Liver (tissue), 3 donors: ENCODE measurements at regions not wholly inside any gene's neighbourhood (a gene's known extent, or its start where the extent isn't known, plus 50 kb on each side); places are given as distances from the start of the nearest gene placed in this dataset.
A peak's percentile ranks its signal among the peaks of the same experiment; 100 is the strongest.

ENCODE experiments used
- CTCF ChIP-seq: fragments of 150-350 bp; IDR thresholded peaks from 2 replicates; pipeline ENCODE4 v1.5.1; 2017; ENCODE audit warnings: improper control_type of control experiment, low read depth, low read length; ENCODE audit not compliant: missing input control
- FOXA2 ChIP-seq: IDR thresholded peaks from 2 replicates; pipeline ENCODE4 v1.6.1; 2016; ENCODE audit warnings: antibody characterized with exemption
- GABPA ChIP-seq, 2 donors: IDR thresholded peaks in 1 of 2; conservative IDR thresholded peaks in 1 of 2; 2 replicates each; pipeline ENCODE4 v1.6.1; 2016; ENCODE audit warnings: antibody characterized with exemption in 2 of 2, mild to moderate bottlenecking in 1 of 2, moderate library complexity in 1 of 2
- HNF4G ChIP-seq: IDR thresholded peaks from 2 replicates; pipeline ENCODE4 v1.6.1; 2016; ENCODE audit warnings: antibody characterized with exemption
- JUND ChIP-seq, 2 donors: IDR thresholded peaks; 2 replicates each; pipeline ENCODE4 v1.6.1; 2016; ENCODE audit warnings: antibody characterized with exemption in 2 of 2
- MAX ChIP-seq: IDR thresholded peaks from 2 replicates; pipeline ENCODE4 v1.6.1; 2016; ENCODE audit warnings: antibody characterized with exemption
- SP1 ChIP-seq: IDR thresholded peaks from 2 replicates; pipeline ENCODE4 v1.6.1; 2018; ENCODE audit warnings: antibody characterized with exemption, mild to moderate bottlenecking
- TF ChIP-seq, protein P1 (sequence below): IDR thresholded peaks from 2 replicates; pipeline ENCODE4 v1.6.1; 2016; ENCODE audit warnings: antibody characterized with exemption, mild to moderate bottlenecking
- TF ChIP-seq, protein P2 (sequence below): IDR thresholded peaks from 2 replicates; pipeline ENCODE4 v1.6.1; 2016; ENCODE audit warnings: antibody characterized with exemption
- donor health status: healthy.
- donor health status: healthy.

DNA sequence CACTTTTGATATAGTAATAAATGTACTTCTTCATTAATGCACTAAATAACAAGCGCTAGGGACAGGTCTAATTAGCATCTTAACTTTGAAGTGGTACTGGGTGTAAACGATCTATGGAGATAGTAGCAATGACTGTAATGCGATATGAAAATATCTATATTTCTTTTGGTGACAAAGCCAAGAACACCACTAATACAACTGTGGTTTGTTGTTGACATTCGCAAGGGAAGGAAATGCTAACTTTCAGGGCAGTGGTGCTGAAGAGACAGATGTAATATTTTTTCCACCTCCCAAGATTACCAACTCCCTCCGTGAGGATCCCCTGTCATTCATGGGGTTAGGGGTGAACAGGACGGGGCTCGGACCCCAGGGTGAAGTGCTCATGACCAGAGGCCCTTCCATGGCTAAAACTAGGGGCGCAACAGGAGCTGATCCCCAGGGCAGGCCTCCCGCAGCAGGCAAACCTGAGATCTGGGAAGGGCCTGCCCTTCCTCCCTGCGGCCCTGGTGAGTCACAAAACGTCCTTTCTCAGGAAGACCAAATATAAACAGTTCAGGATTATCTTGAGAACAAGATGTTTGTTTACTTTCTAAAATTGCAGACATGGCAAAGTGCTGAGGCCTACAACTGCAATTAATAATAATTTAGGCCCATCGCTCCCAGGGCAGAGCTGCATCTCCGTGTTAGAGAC, 65.0 kb upstream of the TOX2 start:
- TF ChIP-seq MAX (no peak), CTCF (no peak), SP1 (no peak), JUND (IDR thresholded peaks at IDR 0.05) (peak; percentile 28 to 40), HNF4G (no peak), GABPA (IDR thresholded peaks at IDR 0.05 in 1 of 2, conservative IDR thresholded peaks at IDR 0.05 in 1 of 2) (no peak), FOXA2 (no peak)
- TF ChIP-seq, protein P1, sequence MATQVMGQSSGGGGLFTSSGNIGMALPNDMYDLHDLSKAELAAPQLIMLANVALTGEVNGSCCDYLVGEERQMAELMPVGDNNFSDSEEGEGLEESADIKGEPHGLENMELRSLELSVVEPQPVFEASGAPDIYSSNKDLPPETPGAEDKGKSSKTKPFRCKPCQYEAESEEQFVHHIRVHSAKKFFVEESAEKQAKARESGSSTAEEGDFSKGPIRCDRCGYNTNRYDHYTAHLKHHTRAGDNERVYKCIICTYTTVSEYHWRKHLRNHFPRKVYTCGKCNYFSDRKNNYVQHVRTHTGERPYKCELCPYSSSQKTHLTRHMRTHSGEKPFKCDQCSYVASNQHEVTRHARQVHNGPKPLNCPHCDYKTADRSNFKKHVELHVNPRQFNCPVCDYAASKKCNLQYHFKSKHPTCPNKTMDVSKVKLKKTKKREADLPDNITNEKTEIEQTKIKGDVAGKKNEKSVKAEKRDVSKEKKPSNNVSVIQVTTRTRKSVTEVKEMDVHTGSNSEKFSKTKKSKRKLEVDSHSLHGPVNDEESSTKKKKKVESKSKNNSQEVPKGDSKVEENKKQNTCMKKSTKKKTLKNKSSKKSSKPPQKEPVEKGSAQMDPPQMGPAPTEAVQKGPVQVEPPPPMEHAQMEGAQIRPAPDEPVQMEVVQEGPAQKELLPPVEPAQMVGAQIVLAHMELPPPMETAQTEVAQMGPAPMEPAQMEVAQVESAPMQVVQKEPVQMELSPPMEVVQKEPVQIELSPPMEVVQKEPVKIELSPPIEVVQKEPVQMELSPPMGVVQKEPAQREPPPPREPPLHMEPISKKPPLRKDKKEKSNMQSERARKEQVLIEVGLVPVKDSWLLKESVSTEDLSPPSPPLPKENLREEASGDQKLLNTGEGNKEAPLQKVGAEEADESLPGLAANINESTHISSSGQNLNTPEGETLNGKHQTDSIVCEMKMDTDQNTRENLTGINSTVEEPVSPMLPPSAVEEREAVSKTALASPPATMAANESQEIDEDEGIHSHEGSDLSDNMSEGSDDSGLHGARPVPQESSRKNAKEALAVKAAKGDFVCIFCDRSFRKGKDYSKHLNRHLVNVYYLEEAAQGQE, result peak; percentile 48
- TF ChIP-seq, protein P2, sequence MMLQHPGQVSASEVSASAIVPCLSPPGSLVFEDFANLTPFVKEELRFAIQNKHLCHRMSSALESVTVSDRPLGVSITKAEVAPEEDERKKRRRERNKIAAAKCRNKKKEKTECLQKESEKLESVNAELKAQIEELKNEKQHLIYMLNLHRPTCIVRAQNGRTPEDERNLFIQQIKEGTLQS, result no peak
